Osteoblast (primary cell): ENCODE measurements at regions not wholly inside any gene's neighbourhood (a gene's known extent, or its start where the extent isn't known, plus 50 kb on each side); places are given as distances from the start of the nearest gene placed in this dataset.
A peak's percentile ranks its signal among the peaks of the same experiment; 100 is the strongest.

Experiments
- DNase-seq: peaks from one replicate; pipeline ENCODE4 v3.0.0; 2011; ENCODE audit warnings: low spot score, mixed read lengths; ENCODE audit not compliant: insufficient read length; ENCODE audit errors: missing footprints
- H2AFZ ChIP-seq: 2 replicates; pipeline ENCODE4 v1.6.0; 2011; ENCODE audit warnings: mild to moderate bottlenecking, low read length
- H3K27ac ChIP-seq: 2 replicates; pipeline ENCODE4 v1.5.1; 2011; ENCODE audit warnings: mild to moderate bottlenecking, low read depth, low read length, moderate library complexity
- H3K27me3 ChIP-seq: 2 replicates; pipeline ENCODE4 v1.6.0; 2012; ENCODE audit warnings: mild to moderate bottlenecking, control low read depth, inconsistent platforms, low read length, moderate library complexity; ENCODE audit not compliant: insufficient read depth
- H3K36me3 ChIP-seq: 2 replicates; pipeline ENCODE4 v1.5.1; 2011; ENCODE audit warnings: mild to moderate bottlenecking, low read length, control low read depth, moderate library complexity; ENCODE audit not compliant: insufficient read depth
- H3K4me1 ChIP-seq: 2 replicates; pipeline ENCODE4 v1.5.1; 2011; ENCODE audit warnings: mild to moderate bottlenecking, low read length, control low read depth, moderate library complexity; ENCODE audit not compliant: insufficient read depth
- H3K4me2 ChIP-seq: 2 replicates; pipeline ENCODE4 v1.6.0; 2011; ENCODE audit warnings: mild to moderate bottlenecking, low read length; ENCODE audit not compliant: insufficient read depth
- H3K4me3 ChIP-seq: fragments of 200-600 bp; sonication (generic); 3 replicates; pipeline ENCODE4 v1.5.1; 2012; ENCODE audit warnings: mild to moderate bottlenecking, low read length, inconsistent platforms; ENCODE audit not compliant: insufficient read depth
- H3K79me2 ChIP-seq: 2 replicates; pipeline ENCODE4 v1.6.0; 2012; ENCODE audit warnings: mild to moderate bottlenecking, low read length, control low read depth, inconsistent platforms; ENCODE audit not compliant: insufficient read depth
- H3K9me3 ChIP-seq: 2 replicates; pipeline ENCODE4 v1.5.1; 2011; ENCODE audit warnings: low read depth, low read length, control low read depth
- H4K20me1 ChIP-seq: 2 replicates; pipeline ENCODE4 v1.6.0; 2012; ENCODE audit warnings: mild to moderate bottlenecking, low read length, control low read depth; ENCODE audit not compliant: insufficient read depth
- TF ChIP-seq, protein P1 (sequence below): IDR thresholded peaks from 2 replicates; pipeline ENCODE4 v1.5.1; 2011; ENCODE audit warnings: mild to moderate bottlenecking, low read depth, low read length, moderate library complexity; ENCODE audit errors: extremely low read depth

DNA sequence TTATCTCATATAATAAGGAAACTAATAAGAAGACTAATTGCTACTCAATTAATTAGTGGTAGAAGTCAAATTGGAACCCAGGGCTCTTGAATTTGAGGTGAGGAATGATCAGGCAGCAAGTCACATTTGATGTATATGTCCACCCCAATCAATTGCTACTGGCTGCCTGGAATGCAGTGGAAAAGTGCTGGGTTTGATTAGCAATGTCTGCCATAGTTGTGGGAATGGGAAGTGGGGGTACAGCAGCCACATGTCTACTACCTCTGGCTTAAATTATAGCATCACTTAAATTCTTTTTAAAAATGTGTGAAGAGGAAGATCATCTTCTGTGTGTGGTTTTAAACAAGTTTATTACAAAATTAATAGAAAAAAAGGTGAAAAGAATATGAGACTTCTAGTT, 50.8 kb upstream of the NAV2 start:
- Histone ChIP-seq H3K4me2 (no peak overlapping the region), H3K4me1 (peaks cover 13% of the 10 kb centered on the region), H3K9me3 (no peaks in the 10 kb centered on the region), H3K27ac (no peak overlapping the region), H3K27me3 (no peaks in the 10 kb centered on the region), H4K20me1 (no peaks in the 10 kb centered on the region), H3K36me3 (no peaks in the 10 kb centered on the region), H3K79me2 (no peaks in the 10 kb centered on the region), H3K4me3 (no peak overlapping the region), H2AFZ (no peak overlapping the region)
- TF ChIP-seq, protein P1, sequence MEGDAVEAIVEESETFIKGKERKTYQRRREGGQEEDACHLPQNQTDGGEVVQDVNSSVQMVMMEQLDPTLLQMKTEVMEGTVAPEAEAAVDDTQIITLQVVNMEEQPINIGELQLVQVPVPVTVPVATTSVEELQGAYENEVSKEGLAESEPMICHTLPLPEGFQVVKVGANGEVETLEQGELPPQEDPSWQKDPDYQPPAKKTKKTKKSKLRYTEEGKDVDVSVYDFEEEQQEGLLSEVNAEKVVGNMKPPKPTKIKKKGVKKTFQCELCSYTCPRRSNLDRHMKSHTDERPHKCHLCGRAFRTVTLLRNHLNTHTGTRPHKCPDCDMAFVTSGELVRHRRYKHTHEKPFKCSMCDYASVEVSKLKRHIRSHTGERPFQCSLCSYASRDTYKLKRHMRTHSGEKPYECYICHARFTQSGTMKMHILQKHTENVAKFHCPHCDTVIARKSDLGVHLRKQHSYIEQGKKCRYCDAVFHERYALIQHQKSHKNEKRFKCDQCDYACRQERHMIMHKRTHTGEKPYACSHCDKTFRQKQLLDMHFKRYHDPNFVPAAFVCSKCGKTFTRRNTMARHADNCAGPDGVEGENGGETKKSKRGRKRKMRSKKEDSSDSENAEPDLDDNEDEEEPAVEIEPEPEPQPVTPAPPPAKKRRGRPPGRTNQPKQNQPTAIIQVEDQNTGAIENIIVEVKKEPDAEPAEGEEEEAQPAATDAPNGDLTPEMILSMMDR = no peak
- DNase-seq = no peak

DNA sequence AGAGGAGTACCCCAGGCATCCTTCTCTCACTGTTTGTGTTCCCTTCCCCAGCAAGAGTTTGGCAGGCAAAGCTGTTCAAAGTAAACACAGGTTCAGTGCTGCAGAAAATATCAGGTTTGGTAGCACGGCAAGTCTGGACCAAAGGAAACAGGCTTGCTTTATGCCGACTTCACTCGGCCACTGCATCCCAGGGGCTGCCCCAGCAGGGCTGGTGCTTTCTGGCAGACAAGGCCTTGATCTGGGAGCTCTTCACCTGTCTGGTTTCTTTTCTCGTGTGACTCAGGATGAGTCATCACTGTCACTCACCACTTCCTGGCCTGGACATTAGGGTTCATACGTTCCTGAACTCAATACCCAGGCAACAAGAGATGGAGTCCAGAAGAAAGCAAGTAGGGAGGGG, 52.6 kb upstream of the NAV2 start:
- Histone ChIP-seq H2AFZ (no peak overlapping the region), H3K9me3 (no peaks in the 10 kb centered on the region), H3K27ac (no peak overlapping the region), H3K27me3 (no peaks in the 10 kb centered on the region), H3K4me1 (peaks cover 9% of the 10 kb centered on the region), H3K36me3 (no peaks in the 10 kb centered on the region), H3K4me3 (no peak overlapping the region), H3K79me2 (no peaks in the 10 kb centered on the region), H4K20me1 (no peaks in the 10 kb centered on the region), H3K4me2 (no peak overlapping the region)
- DNase-seq = no peak
- TF ChIP-seq, protein P1 = no peak

DNA sequence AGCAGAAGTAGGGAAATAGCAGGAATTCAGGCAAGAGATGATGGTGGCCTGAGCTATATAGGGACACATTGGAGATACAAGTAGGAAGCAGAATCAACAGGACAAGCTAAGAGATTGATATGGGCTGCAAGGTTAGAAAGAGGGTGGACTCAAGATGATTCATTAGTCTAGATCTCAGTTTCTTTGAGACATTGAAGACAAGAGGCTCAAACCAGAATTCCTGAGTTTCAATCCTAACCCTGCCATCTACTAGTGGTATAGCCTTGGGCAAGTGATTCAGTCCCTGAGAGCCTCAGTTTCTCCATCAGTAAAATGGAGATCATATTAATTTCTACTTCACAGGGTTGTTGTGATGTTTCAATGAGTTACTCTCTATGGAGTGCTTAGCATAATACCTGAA, 53.1 kb upstream of the NAV2 start:
- H3K36me3 ChIP-seq = no peaks in the 10 kb centered on the region
- no peaks in the 10 kb centered on the region for H4K20me1 ChIP-seq
- H3K4me3 ChIP-seq = no peak overlapping the region
- H3K27ac ChIP-seq = no peak overlapping the region
- no peaks in the 10 kb centered on the region for H3K9me3 ChIP-seq
- no peaks in the 10 kb centered on the region for H3K27me3 ChIP-seq
- H3K4me1 ChIP-seq = peaks cover 5% of the 10 kb centered on the region
- peak; percentile 80 for DNase-seq
- no peak overlapping the region for H3K4me2 ChIP-seq
- no peaks in the 10 kb centered on the region for H3K79me2 ChIP-seq
- TF ChIP-seq, protein P1 = no peak
- H2AFZ ChIP-seq = no peak overlapping the region

DNA sequence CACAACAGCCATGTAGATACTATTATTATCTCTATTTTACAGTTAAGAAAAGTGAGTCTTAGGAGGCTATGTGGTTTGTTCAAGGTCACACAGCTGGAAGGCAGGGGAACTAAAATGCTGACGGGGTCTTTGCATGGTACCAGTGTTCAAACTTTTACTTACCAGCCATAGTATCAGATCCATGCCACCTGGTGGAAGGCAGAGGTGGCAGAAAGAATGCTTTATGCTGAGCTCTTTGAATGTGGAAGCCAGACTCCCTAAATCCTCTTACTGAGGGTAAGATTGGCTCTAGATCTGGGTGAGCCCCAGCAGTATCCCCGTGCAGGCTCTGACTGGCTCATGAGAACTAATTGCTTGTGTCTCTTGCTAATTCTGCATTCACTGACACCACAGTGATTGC, 54.3 kb upstream of the NAV2 start:
- no peak overlapping the region for H3K4me3 ChIP-seq
- DNase-seq = no peak
- H3K36me3 ChIP-seq = no peaks in the 10 kb centered on the region
- H4K20me1 ChIP-seq = no peaks in the 10 kb centered on the region
- H3K27ac ChIP-seq = no peak overlapping the region
- H3K9me3 ChIP-seq = no peaks in the 10 kb centered on the region
- H3K4me1 ChIP-seq = peaks cover 5% of the 10 kb centered on the region
- H3K27me3 ChIP-seq = no peaks in the 10 kb centered on the region
- H3K79me2 ChIP-seq = no peaks in the 10 kb centered on the region
- no peak overlapping the region for H3K4me2 ChIP-seq
- TF ChIP-seq, protein P1 = peak; percentile 21
- no peak overlapping the region for H2AFZ ChIP-seq
